Trophoblast cell (in vitro differentiated cells and primary cell): ENCODE measurements at regions not wholly inside any gene's neighbourhood (a gene's known extent, or its start where the extent isn't known, plus 50 kb on each side); places are given as distances from the start of the nearest gene placed in this dataset.

Source experiments
- DNase-seq, 2 donors: peaks; one replicate each; pipeline ENCODE4 v3.0.0-alpha.2; 2016
- H2AFZ ChIP-seq: 2 replicates; pipeline ENCODE4 v1.6.1; 2013; ENCODE audit warnings: low read length, moderate library complexity, mild to moderate bottlenecking; ENCODE audit not compliant: insufficient read depth, poor library complexity
- H2AK5ac ChIP-seq: 2 replicates; pipeline ENCODE4 v1.6.1; 2013; ENCODE audit warnings: mild to moderate bottlenecking, low read length
- H2BK120ac ChIP-seq: 2 replicates; pipeline ENCODE4 v1.6.1; 2013; ENCODE audit warnings: low read length, mild to moderate bottlenecking, moderate library complexity; ENCODE audit not compliant: insufficient read depth, poor library complexity
- H2BK12ac ChIP-seq: 2 replicates; pipeline ENCODE4 v1.6.1; 2013; ENCODE audit warnings: mild to moderate bottlenecking, low read length, moderate library complexity
- H2BK5ac ChIP-seq: 2 replicates; pipeline ENCODE4 v1.6.1; 2013; ENCODE audit warnings: low read length, low read depth, moderate library complexity, mild to moderate bottlenecking; ENCODE audit not compliant: poor library complexity
- H3K14ac ChIP-seq: 2 replicates; pipeline ENCODE4 v1.6.1; 2013; ENCODE audit warnings: mild to moderate bottlenecking, low read length
- H3K18ac ChIP-seq: 2 replicates; pipeline ENCODE4 v1.6.1; 2013; ENCODE audit warnings: mild to moderate bottlenecking, low read length
- H3K23ac ChIP-seq: 2 replicates; pipeline ENCODE4 v1.6.1; 2013; ENCODE audit warnings: low read length
- H3K27ac ChIP-seq: 2 replicates; pipeline ENCODE4 v1.5.1; 2013; ENCODE audit warnings: low read depth, mild to moderate bottlenecking, inconsistent platforms, low read length, moderate library complexity
- H3K27me3 ChIP-seq: 2 replicates; pipeline ENCODE4 v1.6.1; 2013; ENCODE audit warnings: inconsistent platforms, mild to moderate bottlenecking, low read length, moderate library complexity; ENCODE audit not compliant: insufficient read depth
- H3K36me3 ChIP-seq, 2 experiments: 1 replicate in 1 of 2; 2 replicates in 1 of 2; pipeline ENCODE4 v1.6.1; 2013; ENCODE audit warnings: low read length in 2 of 2, mild to moderate bottlenecking in 2 of 2, moderate library complexity in 1 of 2; ENCODE audit not compliant: insufficient read depth in 2 of 2, control insufficient read depth in 1 of 2
- H3K4ac ChIP-seq: 2 replicates; pipeline ENCODE4 v1.6.1; 2013; ENCODE audit warnings: low read depth, mild to moderate bottlenecking, low read length, moderate library complexity
- H3K4me1 ChIP-seq, 2 experiments: 1 replicate in 1 of 2; 2 replicates in 1 of 2; pipeline ENCODE4 v1.6.1; 2013; ENCODE audit warnings: low read length in 2 of 2, mild to moderate bottlenecking in 2 of 2, moderate library complexity in 1 of 2; ENCODE audit not compliant: insufficient read depth in 2 of 2, control insufficient read depth in 1 of 2
- H3K4me2 ChIP-seq: 2 replicates; pipeline ENCODE4 v1.6.1; 2013; ENCODE audit warnings: inconsistent platforms, mild to moderate bottlenecking, low read length, moderate library complexity
- H3K4me3 ChIP-seq: 2 replicates; pipeline ENCODE4 v1.5.1; 2013; ENCODE audit warnings: mild to moderate bottlenecking, low read depth, low read length, inconsistent platforms
- H3K79me1 ChIP-seq: one replicate; pipeline ENCODE4 v1.6.1; 2013; ENCODE audit warnings: low read length
- H3K79me2 ChIP-seq: 2 replicates; pipeline ENCODE4 v1.6.1; 2013; ENCODE audit warnings: low read length, mild to moderate bottlenecking; ENCODE audit not compliant: control insufficient read depth, insufficient read depth, poor library complexity
- H3K9ac ChIP-seq: 2 replicates; pipeline ENCODE4 v1.6.1; 2013; ENCODE audit warnings: mild to moderate bottlenecking, low read length
- H3K9me3 ChIP-seq: 2 replicates; pipeline ENCODE4 v1.6.1; 2013; ENCODE audit warnings: low read depth, mild to moderate bottlenecking, control low read depth, inconsistent platforms, low read length; ENCODE audit not compliant: insufficient read depth
- H4K12ac ChIP-seq: 2 replicates; pipeline ENCODE4 v1.6.1; 2013; ENCODE audit warnings: low read depth, mild to moderate bottlenecking, low read length, moderate library complexity
- H4K8ac ChIP-seq: 2 replicates; pipeline ENCODE4 v1.6.1; 2013; ENCODE audit warnings: low read depth, mild to moderate bottlenecking, low read length, moderate library complexity
- H4K91ac ChIP-seq: one replicate; pipeline ENCODE4 v1.6.1; 2013; ENCODE audit warnings: low read depth, mild to moderate bottlenecking, low read length, moderate library complexity
- WGBS: extraction: QIAGEN DNeasy Blood & Tissue Kit; methylation state at CpG from one replicate; pipeline ENCODE4 v1.1.7; 2013; ENCODE audit warnings: missing lambda C conversion rate; ENCODE audit not compliant: insufficient read length, insufficient coverage; ENCODE audit errors: extremely low coverage; 5-methylcytosine and 5-hydroxymethylcytosine counted together

- Histone ChIP-seq H3K27me3 (no peaks in the 10 kb centered on the region), H3K9me3 (peaks cover 4% of the 10 kb centered on the region), H3K23ac (no peak overlapping the region), H4K12ac (no peak overlapping the region), H3K9ac (no peak overlapping the region), H2BK12ac (no peak overlapping the region), H3K4me2 (no peak overlapping the region), H3K79me2 (no peaks in the 10 kb centered on the region), H4K91ac (no peak overlapping the region), H3K14ac (no peak overlapping the region), H2BK5ac (no peak overlapping the region), H4K8ac (no peak overlapping the region), H2BK120ac (no peak overlapping the region), H3K4me1 (peaks cover 4 to 7% of the 10 kb centered on the region in 2 experiments), H3K18ac (no peak overlapping the region), H3K4ac (no peak overlapping the region), H3K79me1 (no peaks in the 10 kb centered on the region), H3K27ac (no peak overlapping the region), H2AK5ac (no peak overlapping the region), H3K4me3 (no peak overlapping the region), H3K36me3 (peaks cover 0 to 4% of the 10 kb centered on the region in 2 experiments), H2AFZ (no peak overlapping the region)
- peak; percentile 65 to 83 for DNase-seq
- WGBS = no CpG with 5 or more reads among the region's 5 CpGs
These were observed 130.6 kb downstream of the AQP9 start for GRCh38 chr15:58268746-58269267.

GRCh38 chr15:58269455-58270414 lies 131.6 kb downstream of the AQP9 start:
- H3K4me2 ChIP-seq = no peak overlapping the region
- H3K27me3 ChIP-seq = no peaks in the 10 kb centered on the region
- no peak overlapping the region for H4K12ac ChIP-seq
- H2BK12ac ChIP-seq = peak overlapping the region; percentile 75
- H3K4me3 ChIP-seq = peak overlapping the region; percentile 39
- DNase-seq = peak in 1 of 2 donors; percentile 58
- H3K79me1 ChIP-seq = no peaks in the 10 kb centered on the region
- peaks cover 0 to 4% of the 10 kb centered on the region in 2 experiments for H3K36me3 ChIP-seq
- H3K14ac ChIP-seq = no peak overlapping the region
- no peak overlapping the region for H3K27ac ChIP-seq
- H4K8ac ChIP-seq = no peak overlapping the region
- no peak overlapping the region for H2BK5ac ChIP-seq
- no peak overlapping the region for H2AFZ ChIP-seq
- no peak overlapping the region for H2AK5ac ChIP-seq
- no peak overlapping the region for H3K23ac ChIP-seq
- H3K18ac ChIP-seq = no peak overlapping the region
- no peaks in the 10 kb centered on the region for H3K79me2 ChIP-seq
- peak overlapping the region; percentile 23 for H2BK120ac ChIP-seq
- H3K9me3 ChIP-seq = peaks cover 4% of the 10 kb centered on the region
- no peak overlapping the region for H3K9ac ChIP-seq
- WGBS = no CpG with 5 or more reads among the region's 10 CpGs
- H4K91ac ChIP-seq = peak overlapping the region; percentile 63
- peaks cover 4 to 5% of the 10 kb centered on the region in 2 experiments for H3K4me1 ChIP-seq
- no peak overlapping the region for H3K4ac ChIP-seq

GRCh38 chr15:58271410-58271809 lies 133.2 kb downstream of the AQP9 start:
- no peak for DNase-seq
- no peak overlapping the region for H3K4ac ChIP-seq
- H2AFZ ChIP-seq = no peak overlapping the region
- H3K27me3 ChIP-seq = no peaks in the 10 kb centered on the region
- H2BK5ac ChIP-seq = no peak overlapping the region
- no peak overlapping the region for H3K9ac ChIP-seq
- H3K23ac ChIP-seq = no peak overlapping the region
- H4K91ac ChIP-seq = no peak overlapping the region
- no peak overlapping the region for H2BK120ac ChIP-seq
- no peak overlapping the region for H2AK5ac ChIP-seq
- H3K79me1 ChIP-seq = no peaks in the 10 kb centered on the region
- no peak overlapping the region for H4K8ac ChIP-seq
- H3K79me2 ChIP-seq = no peaks in the 10 kb centered on the region
- no CpG with 5 or more reads among the region's 3 CpGs for WGBS
- H3K18ac ChIP-seq = no peak overlapping the region
- no peak overlapping the region for H3K4me2 ChIP-seq
- H3K4me3 ChIP-seq = no peak overlapping the region
- peaks cover 4 to 5% of the 10 kb centered on the region in 2 experiments for H3K4me1 ChIP-seq
- H3K36me3 ChIP-seq = peaks cover 0 to 4% of the 10 kb centered on the region in 2 experiments
- no peak overlapping the region for H3K14ac ChIP-seq
- no peak overlapping the region for H4K12ac ChIP-seq
- peaks cover 4% of the 10 kb centered on the region for H3K9me3 ChIP-seq
- no peak overlapping the region for H3K27ac ChIP-seq
- H2BK12ac ChIP-seq = no peak overlapping the region

GRCh38 chr15:58273104-58273503 lies 134.9 kb downstream of the AQP9 start:
- H3K23ac ChIP-seq = no peak overlapping the region
- H4K8ac ChIP-seq = no peak overlapping the region
- peaks cover 4% of the 10 kb centered on the region for H3K9me3 ChIP-seq
- no peak overlapping the region for H2BK120ac ChIP-seq
- no peak overlapping the region for H2AFZ ChIP-seq
- H3K36me3 ChIP-seq = peaks cover 0 to 4% of the 10 kb centered on the region in 2 experiments
- H2BK5ac ChIP-seq = no peak overlapping the region
- no peak overlapping the region for H3K27ac ChIP-seq
- H3K4ac ChIP-seq = no peak overlapping the region
- H4K12ac ChIP-seq = no peak overlapping the region
- no peak overlapping the region for H3K14ac ChIP-seq
- H3K27me3 ChIP-seq = no peaks in the 10 kb centered on the region
- H3K18ac ChIP-seq = no peak overlapping the region
- H3K79me2 ChIP-seq = no peaks in the 10 kb centered on the region
- H3K4me2 ChIP-seq = no peak overlapping the region
- DNase-seq = no peak
- H3K4me1 ChIP-seq = peaks cover 0 to 3% of the 10 kb centered on the region in 2 experiments
- H3K79me1 ChIP-seq = no peaks in the 10 kb centered on the region
- no peak overlapping the region for H2AK5ac ChIP-seq
- no peak overlapping the region for H2BK12ac ChIP-seq
- H4K91ac ChIP-seq = no peak overlapping the region
- no CpG with 5 or more reads among the region's 7 CpGs for WGBS
- H3K4me3 ChIP-seq = no peak overlapping the region
- H3K9ac ChIP-seq = no peak overlapping the region
